IMR-90 (cell line): ENCODE measurements at regions not wholly inside any gene's neighbourhood (a gene's known extent, or its start where the extent isn't known, plus 50 kb on each side); places are given as distances from the start of the nearest gene placed in this dataset.

Experiments
- CEBPB ChIP-seq: IDR thresholded peaks from 2 replicates; pipeline ENCODE4 v1.6.1; 2012; ENCODE audit warnings: low read depth, low read length, improper control_type of control experiment
- CHD1 ChIP-seq: IDR thresholded peaks from 2 replicates; pipeline ENCODE4 v1.6.1; 2012; ENCODE audit warnings: low read depth, low read length, improper control_type of control experiment
- FOS ChIP-seq: fragments of 150-350 bp; IDR thresholded peaks from 2 replicates; pipeline ENCODE4 v1.6.1; 2016; ENCODE audit warnings: low read depth, low read length
- MAZ ChIP-seq: IDR thresholded peaks from 2 replicates; pipeline ENCODE4 v1.6.1; 2012; ENCODE audit warnings: low read depth, mild to moderate bottlenecking, low read length, improper control_type of control experiment, moderate library complexity, borderline replicate concordance
- MXI1 ChIP-seq: IDR thresholded peaks from 2 replicates; pipeline ENCODE4 v1.6.1; 2012; ENCODE audit warnings: low read depth, mild to moderate bottlenecking, low read length, moderate library complexity, borderline replicate concordance
- POLR2A ChIP-seq: IDR thresholded peaks from 2 replicates; pipeline ENCODE4 v1.6.1; 2012; ENCODE audit warnings: mild to moderate bottlenecking, low read depth, low read length
- RAD21 ChIP-seq: IDR thresholded peaks from 2 replicates; pipeline ENCODE4 v1.6.1; 2012; ENCODE audit warnings: low read length, improper control_type of control experiment
- RCOR1 ChIP-seq: IDR thresholded peaks from 2 replicates; pipeline ENCODE4 v1.6.1; 2012; ENCODE audit warnings: mild to moderate bottlenecking, low read length, improper control_type of control experiment; ENCODE audit not compliant: insufficient replicate concordance
- RFX5 ChIP-seq: IDR thresholded peaks from 2 replicates; pipeline ENCODE4 v1.8.0; 2012; ENCODE audit warnings: low read depth, mild to moderate bottlenecking, low read length, moderate library complexity
- SMC3 ChIP-seq: fragments of 150-350 bp; IDR thresholded peaks from 2 replicates; pipeline ENCODE4 v1.6.1; 2016; ENCODE audit warnings: low read depth, mild to moderate bottlenecking, antibody characterized with exemption, low read length, moderate library complexity
- TF ChIP-seq, protein P1 (sequence below): conservative IDR thresholded peaks from 2 replicates; pipeline ENCODE4 v1.5.1; 2012; ENCODE audit warnings: mild to moderate bottlenecking, low read depth, low read length, improper control_type of control experiment
- TF ChIP-seq, protein P2 (sequence below): fragments of 150-350 bp; IDR thresholded peaks from 2 replicates; pipeline ENCODE4 v1.6.1; 2017; ENCODE audit warnings: mild to moderate bottlenecking, antibody characterized with exemption, low read length, low read depth
- TF ChIP-seq, protein P3 (sequence below): fragments of 150-350 bp; IDR thresholded peaks from 2 replicates; pipeline ENCODE4 v1.6.1; 2016; ENCODE audit warnings: low read depth, mild to moderate bottlenecking, low read length, moderate library complexity, borderline replicate concordance

DNA sequence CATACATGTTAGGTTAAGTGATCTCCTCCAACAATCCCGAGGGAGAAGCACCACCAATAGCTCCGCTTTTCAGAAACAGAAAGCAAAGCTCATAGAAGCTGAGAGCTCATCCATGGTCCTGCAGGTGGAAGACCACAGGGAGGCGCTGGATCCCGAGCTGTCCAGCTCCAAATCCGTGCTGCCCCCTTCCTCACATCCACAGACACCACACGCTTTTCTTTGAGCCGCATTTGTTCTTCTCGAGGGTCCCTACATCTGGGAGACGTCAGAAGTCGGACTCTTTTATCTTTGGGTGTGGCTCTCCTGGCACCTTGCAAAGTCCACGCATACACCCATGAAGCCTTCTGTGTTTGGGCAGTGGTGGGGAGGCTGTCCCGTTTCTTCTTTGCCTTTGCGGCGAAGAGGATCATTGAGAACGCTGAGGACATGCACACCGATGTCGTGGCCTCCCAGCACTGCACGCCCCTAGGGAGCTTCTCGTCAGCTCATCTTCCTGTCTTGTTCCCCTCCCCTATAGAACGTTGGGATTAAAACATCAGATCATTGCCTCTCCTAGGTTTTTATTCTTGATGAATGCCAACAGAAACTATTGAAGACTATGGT, 184.8 kb downstream of the TEX29 start:
- TF ChIP-seq MXI1 (no peak), POLR2A (no peak), CEBPB (no peak), SMC3 (no peak), RAD21 (no peak), RCOR1 (no peak), RFX5 (no peak), MAZ (no peak), FOS (no peak), CHD1 (no peak)
- TF ChIP-seq, protein P1, sequence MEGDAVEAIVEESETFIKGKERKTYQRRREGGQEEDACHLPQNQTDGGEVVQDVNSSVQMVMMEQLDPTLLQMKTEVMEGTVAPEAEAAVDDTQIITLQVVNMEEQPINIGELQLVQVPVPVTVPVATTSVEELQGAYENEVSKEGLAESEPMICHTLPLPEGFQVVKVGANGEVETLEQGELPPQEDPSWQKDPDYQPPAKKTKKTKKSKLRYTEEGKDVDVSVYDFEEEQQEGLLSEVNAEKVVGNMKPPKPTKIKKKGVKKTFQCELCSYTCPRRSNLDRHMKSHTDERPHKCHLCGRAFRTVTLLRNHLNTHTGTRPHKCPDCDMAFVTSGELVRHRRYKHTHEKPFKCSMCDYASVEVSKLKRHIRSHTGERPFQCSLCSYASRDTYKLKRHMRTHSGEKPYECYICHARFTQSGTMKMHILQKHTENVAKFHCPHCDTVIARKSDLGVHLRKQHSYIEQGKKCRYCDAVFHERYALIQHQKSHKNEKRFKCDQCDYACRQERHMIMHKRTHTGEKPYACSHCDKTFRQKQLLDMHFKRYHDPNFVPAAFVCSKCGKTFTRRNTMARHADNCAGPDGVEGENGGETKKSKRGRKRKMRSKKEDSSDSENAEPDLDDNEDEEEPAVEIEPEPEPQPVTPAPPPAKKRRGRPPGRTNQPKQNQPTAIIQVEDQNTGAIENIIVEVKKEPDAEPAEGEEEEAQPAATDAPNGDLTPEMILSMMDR, result no peak
- TF ChIP-seq, protein P2, sequence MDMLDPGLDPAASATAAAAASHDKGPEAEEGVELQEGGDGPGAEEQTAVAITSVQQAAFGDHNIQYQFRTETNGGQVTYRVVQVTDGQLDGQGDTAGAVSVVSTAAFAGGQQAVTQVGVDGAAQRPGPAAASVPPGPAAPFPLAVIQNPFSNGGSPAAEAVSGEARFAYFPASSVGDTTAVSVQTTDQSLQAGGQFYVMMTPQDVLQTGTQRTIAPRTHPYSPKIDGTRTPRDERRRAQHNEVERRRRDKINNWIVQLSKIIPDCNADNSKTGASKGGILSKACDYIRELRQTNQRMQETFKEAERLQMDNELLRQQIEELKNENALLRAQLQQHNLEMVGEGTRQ, result no peak
- TF ChIP-seq, protein P3, sequence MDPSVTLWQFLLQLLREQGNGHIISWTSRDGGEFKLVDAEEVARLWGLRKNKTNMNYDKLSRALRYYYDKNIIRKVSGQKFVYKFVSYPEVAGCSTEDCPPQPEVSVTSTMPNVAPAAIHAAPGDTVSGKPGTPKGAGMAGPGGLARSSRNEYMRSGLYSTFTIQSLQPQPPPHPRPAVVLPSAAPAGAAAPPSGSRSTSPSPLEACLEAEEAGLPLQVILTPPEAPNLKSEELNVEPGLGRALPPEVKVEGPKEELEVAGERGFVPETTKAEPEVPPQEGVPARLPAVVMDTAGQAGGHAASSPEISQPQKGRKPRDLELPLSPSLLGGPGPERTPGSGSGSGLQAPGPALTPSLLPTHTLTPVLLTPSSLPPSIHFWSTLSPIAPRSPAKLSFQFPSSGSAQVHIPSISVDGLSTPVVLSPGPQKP, result no peak
